HL-60 (cell line): ENCODE measurements at regions not wholly inside any gene's neighbourhood (a gene's known extent, or its start where the extent isn't known, plus 50 kb on each side); places are given as distances from the start of the nearest gene placed in this dataset.
"Not testable (repeated sequence)": the region's sequence is repeated elsewhere in the genome, so short reads cannot be mapped to it uniquely, and the experiment has no call there.

ENCODE experiments used
- DNase-seq, 2 experiments: peaks; one replicate each; pipeline ENCODE4 v3.0.0-alpha.2; 2010 to 2020; ENCODE audit warnings: low read depth in 1 of 2, low spot score in 1 of 2
- H3K27ac ChIP-seq: fragments of 250-450 bp; sonication (Bioruptor Pico); replicated peaks from 2 replicates; pipeline ENCODE4 v1.5.1; 2020; ENCODE audit warnings: mild to moderate bottlenecking, moderate library complexity
- H3K27me3 ChIP-seq: fragments of 250-450 bp; sonication (Bioruptor Pico); 2 replicates; pipeline ENCODE4 v1.5.1; 2021; ENCODE audit warnings: mild to moderate bottlenecking, moderate library complexity; ENCODE audit not compliant: insufficient read depth, poor library complexity, severe bottlenecking
- H3K4me3 ChIP-seq: replicated peaks from 2 replicates; pipeline ENCODE4 v1.5.1; 2011; ENCODE audit warnings: mild to moderate bottlenecking, control low read depth, low read length; ENCODE audit not compliant: insufficient read depth
- CTCF ChIP-seq: IDR thresholded peaks from one replicate; pipeline ENCODE4 v1.5.1; 2011; ENCODE audit warnings: low read length, control low read depth, inconsistent platforms; ENCODE audit not compliant: insufficient read depth
- GABPA ChIP-seq: IDR thresholded peaks from 2 replicates; pipeline ENCODE4 v1.6.1; 2012; ENCODE audit warnings: low read depth
- POLR2AphosphoS5 ChIP-seq: IDR thresholded peaks from 2 replicates; pipeline ENCODE4 v1.6.1; 2012; ENCODE audit warnings: low read depth
- SPI1 ChIP-seq: IDR thresholded peaks from 2 replicates; pipeline ENCODE4 v1.6.1; 2012; ENCODE audit warnings: low read depth, mild to moderate bottlenecking, borderline replicate concordance
- TF ChIP-seq, protein P1 (sequence below): IDR thresholded peaks from 2 replicates; pipeline ENCODE4 v1.6.1; 2012; ENCODE audit warnings: low read depth; ENCODE audit not compliant: insufficient replicate concordance

GRCh38 chrY:12431546-12431945 is 269.5 kb upstream of the USP9Y start:
- TF ChIP-seq, protein P1, sequence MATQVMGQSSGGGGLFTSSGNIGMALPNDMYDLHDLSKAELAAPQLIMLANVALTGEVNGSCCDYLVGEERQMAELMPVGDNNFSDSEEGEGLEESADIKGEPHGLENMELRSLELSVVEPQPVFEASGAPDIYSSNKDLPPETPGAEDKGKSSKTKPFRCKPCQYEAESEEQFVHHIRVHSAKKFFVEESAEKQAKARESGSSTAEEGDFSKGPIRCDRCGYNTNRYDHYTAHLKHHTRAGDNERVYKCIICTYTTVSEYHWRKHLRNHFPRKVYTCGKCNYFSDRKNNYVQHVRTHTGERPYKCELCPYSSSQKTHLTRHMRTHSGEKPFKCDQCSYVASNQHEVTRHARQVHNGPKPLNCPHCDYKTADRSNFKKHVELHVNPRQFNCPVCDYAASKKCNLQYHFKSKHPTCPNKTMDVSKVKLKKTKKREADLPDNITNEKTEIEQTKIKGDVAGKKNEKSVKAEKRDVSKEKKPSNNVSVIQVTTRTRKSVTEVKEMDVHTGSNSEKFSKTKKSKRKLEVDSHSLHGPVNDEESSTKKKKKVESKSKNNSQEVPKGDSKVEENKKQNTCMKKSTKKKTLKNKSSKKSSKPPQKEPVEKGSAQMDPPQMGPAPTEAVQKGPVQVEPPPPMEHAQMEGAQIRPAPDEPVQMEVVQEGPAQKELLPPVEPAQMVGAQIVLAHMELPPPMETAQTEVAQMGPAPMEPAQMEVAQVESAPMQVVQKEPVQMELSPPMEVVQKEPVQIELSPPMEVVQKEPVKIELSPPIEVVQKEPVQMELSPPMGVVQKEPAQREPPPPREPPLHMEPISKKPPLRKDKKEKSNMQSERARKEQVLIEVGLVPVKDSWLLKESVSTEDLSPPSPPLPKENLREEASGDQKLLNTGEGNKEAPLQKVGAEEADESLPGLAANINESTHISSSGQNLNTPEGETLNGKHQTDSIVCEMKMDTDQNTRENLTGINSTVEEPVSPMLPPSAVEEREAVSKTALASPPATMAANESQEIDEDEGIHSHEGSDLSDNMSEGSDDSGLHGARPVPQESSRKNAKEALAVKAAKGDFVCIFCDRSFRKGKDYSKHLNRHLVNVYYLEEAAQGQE: no peak
- no peak for TF ChIP-seq SPI1
- no peak for TF ChIP-seq CTCF
- TF ChIP-seq POLR2AphosphoS5: no peak
- TF ChIP-seq GABPA: no peak
- Histone ChIP-seq H3K27me3 (no peaks in the 10 kb centered on the region), H3K27ac (no peak overlapping the region), H3K4me3 (no peak overlapping the region)
- no peak for DNase-seq

GRCh38 chrY:12438823-12439222 is 262.2 kb upstream of the USP9Y start:
- not testable (repeated sequence) for H3K27me3 ChIP-seq, DNase-seq, H3K4me3 ChIP-seq, H3K27ac ChIP-seq

DNA sequence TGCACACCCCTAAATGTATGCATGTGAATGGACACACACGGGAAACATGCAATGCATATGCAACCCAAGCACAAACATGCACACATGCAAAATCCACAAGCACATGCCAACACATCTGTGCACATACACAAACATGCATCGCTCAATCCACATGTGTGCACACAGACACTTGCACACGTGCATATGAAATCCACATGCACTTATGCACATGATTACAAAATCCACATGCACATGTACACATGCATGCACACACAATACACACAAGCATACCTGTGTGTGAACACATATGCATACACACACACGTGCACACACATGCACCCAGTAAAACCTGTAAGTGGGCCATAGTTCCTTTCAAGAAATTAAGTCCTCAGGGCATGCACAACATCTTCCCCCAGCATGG is 256.8 kb upstream of the USP9Y start:
- DNase-seq: no peak
- TF ChIP-seq SPI1: no peak
- no peak for TF ChIP-seq POLR2AphosphoS5
- TF ChIP-seq GABPA: no peak
- TF ChIP-seq CTCF: no peak
- TF ChIP-seq, protein P1: no peak
- no peaks in the 10 kb centered on the region for H3K27me3 ChIP-seq
- H3K27ac ChIP-seq: no peak overlapping the region
- no peak overlapping the region for H3K4me3 ChIP-seq

DNA sequence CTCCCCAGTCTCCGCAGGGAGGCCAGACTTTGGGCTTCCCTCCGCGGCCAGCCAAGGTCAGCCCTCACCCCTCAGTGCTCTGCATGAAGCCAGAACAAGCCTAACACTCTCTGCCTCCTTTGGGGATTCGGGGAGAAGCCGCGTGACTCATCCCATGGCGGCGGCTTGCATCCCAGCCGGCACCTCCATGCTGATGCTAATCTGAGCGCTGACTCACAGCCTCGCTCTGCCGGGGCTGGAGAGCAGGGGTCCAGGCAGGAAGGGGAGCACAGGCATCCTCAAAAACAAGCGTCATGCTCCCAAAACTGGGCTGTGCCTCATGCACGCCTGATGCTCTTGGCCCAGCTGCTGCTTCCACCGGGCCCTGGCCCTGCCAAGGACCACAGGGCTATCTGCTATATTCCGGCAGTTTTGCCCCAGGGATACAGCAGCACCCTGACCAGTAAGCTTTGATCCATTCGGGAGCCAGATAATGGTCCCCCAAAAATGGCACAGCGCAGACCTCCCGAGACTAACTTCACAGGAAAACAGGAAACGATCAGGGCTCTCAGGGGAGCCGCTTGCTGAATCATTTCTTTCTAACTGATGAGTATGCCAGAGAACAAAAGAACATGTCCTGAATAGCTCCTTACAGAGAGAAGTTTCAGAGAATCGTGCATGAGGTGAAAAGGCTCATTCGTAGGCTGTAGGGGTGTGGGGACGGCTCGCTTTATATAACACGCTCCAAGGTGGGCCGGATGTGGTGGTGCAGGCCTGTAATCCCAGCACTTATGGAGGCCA is 254.4 kb upstream of the USP9Y start:
- not testable (repeated sequence) for H3K4me3 ChIP-seq, DNase-seq, H3K27me3 ChIP-seq, H3K27ac ChIP-seq

- DNase-seq, H3K4me3 ChIP-seq, H3K27me3 ChIP-seq, H3K27ac ChIP-seq: not testable (repeated sequence)
These were observed 252.5 kb upstream of the USP9Y start for GRCh38 chrY:12448561-12448960.

DNA sequence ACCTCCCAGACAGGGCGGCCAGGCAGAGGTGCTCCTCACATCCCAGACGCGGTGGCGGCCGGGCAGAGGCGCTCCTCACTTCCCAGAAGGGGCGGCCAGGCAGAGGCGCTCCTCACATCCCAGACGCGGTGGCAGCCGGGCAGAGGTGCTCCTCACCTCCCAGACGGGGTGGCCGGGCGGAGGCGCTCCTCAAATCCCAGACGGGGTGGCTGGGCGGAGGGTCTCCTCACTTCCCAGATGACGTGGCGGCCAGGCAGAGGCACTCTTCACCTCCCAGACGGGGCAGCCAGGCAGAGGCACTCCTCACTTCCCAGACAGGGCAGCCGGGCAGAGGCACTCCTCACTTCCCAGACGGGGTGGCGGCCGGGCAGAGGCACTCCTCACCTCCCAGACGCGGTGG is 247.7 kb upstream of the USP9Y start:
- not testable (repeated sequence) for H3K4me3 ChIP-seq, H3K27ac ChIP-seq, H3K27me3 ChIP-seq, DNase-seq
